Upper lobe of right lung (tissue), 1 donor: ENCODE measurements at regions not wholly inside any gene's neighbourhood (a gene's known extent, or its start where the extent isn't known, plus 50 kb on each side); places are given as distances from the start of the nearest gene placed in this dataset.

Experiments
- ATAC-seq: fragments of 200-7000 bp; cut with Tn5 transposase; one replicate; pipeline ENCODE4 v1.9.1; 2020; ENCODE audit warnings: mild to moderate bottlenecking, moderate library complexity
- DNase-seq: peaks from one replicate; pipeline ENCODE4 v3.0.0-alpha.2; 2020
- H3K27ac ChIP-seq: fragments of 200-600 bp; one replicate; pipeline ENCODE4 v1.8.0; 2022
- H3K27me3 ChIP-seq: fragments of 200-600 bp; one replicate; pipeline ENCODE4 v1.8.0; 2022; ENCODE audit warnings: mild to moderate bottlenecking
- H3K36me3 ChIP-seq: fragments of 200-600 bp; one replicate; pipeline ENCODE4 v1.8.0; 2022
- H3K4me1 ChIP-seq: fragments of 200-600 bp; one replicate; pipeline ENCODE4 v1.8.0; 2022
- H3K4me3 ChIP-seq: fragments of 200-600 bp; one replicate; pipeline ENCODE4 v1.8.0; 2022; ENCODE audit warnings: mild to moderate bottlenecking
- H3K9me3 ChIP-seq: fragments of 200-600 bp; one replicate; pipeline ENCODE4 v1.8.0; 2022
- CTCF ChIP-seq: fragments of 200-600 bp; IDR thresholded peaks from one replicate; pipeline ENCODE4 v1.8.0; 2022; ENCODE audit warnings: antibody characterized with exemption
- intact Hi-C: fragments of 100-400 bp; cut with DNase I; formaldehyde crosslinking; loops from one replicate; pipeline ENCODE4 v1.11.0; 2022
- donor health status: DM: no; HTN: yes; CAD: no; lungs with severe emphysema.

GRCh38 chr1:96400089-96400488 lies 321.5 kb upstream of the PTBP2 start:
- DNase-seq (no peak), ATAC-seq (no peak)
- TF ChIP-seq CTCF: no peak
- Histone ChIP-seq H3K36me3 (no peaks in the 10 kb centered on the region), H3K9me3 (no peaks in the 10 kb centered on the region), H3K4me1 (no peaks in the 10 kb centered on the region), H3K4me3 (no peak overlapping the region), H3K27ac (no peak overlapping the region), H3K27me3 (no peaks in the 10 kb centered on the region)
- intact Hi-C loops: no loop called here

- H3K27ac ChIP-seq: no peak overlapping the region
- H3K36me3 ChIP-seq: no peaks in the 10 kb centered on the region
- no peaks in the 10 kb centered on the region for H3K27me3 ChIP-seq
- H3K4me3 ChIP-seq: no peak overlapping the region
- no peaks in the 10 kb centered on the region for H3K9me3 ChIP-seq
- DNase-seq (no peak), ATAC-seq (no peak)
- H3K4me1 ChIP-seq: no peaks in the 10 kb centered on the region
- intact Hi-C loops: no loop called here
- TF ChIP-seq CTCF: no peak
Observed at GRCh38 chr1:96409087-96409486, 312.5 kb upstream of the PTBP2 start.

GRCh38 chr1:96409689-96410088 lies 311.9 kb upstream of the PTBP2 start:
- TF ChIP-seq CTCF: no peak

GRCh38 chr1:96411006-96411405 lies 310.6 kb upstream of the PTBP2 start:
- TF ChIP-seq CTCF: no peak
- H3K4me1 ChIP-seq: no peaks in the 10 kb centered on the region
- DNase-seq (no peak), ATAC-seq (no peak)
- H3K36me3 ChIP-seq: no peaks in the 10 kb centered on the region
- no peak overlapping the region for H3K27ac ChIP-seq
- intact Hi-C loops: no loop called here
- no peak overlapping the region for H3K4me3 ChIP-seq
- H3K9me3 ChIP-seq: no peaks in the 10 kb centered on the region
- H3K27me3 ChIP-seq: no peaks in the 10 kb centered on the region

More at GRCh38 chr1:96409689-96410088, 311.9 kb upstream of the PTBP2 start:
- no peaks in the 10 kb centered on the region for H3K9me3 ChIP-seq
- H3K27ac ChIP-seq: no peak overlapping the region
- ATAC-seq: no peak
- no peak overlapping the region for H3K4me3 ChIP-seq
- no peaks in the 10 kb centered on the region for H3K36me3 ChIP-seq
- no peaks in the 10 kb centered on the region for H3K27me3 ChIP-seq
- intact Hi-C loops: no loop called here
- H3K4me1 ChIP-seq: no peaks in the 10 kb centered on the region
- no peak for DNase-seq

GRCh38 chr1:96414598-96414997 lies 307.0 kb upstream of the PTBP2 start:
- no peaks in the 10 kb centered on the region for H3K27me3 ChIP-seq
- no peak overlapping the region for H3K27ac ChIP-seq
- TF ChIP-seq CTCF: no peak
- intact Hi-C loops: no loop called here
- no peak for DNase-seq
- H3K4me1 ChIP-seq: no peaks in the 10 kb centered on the region
- H3K9me3 ChIP-seq: no peaks in the 10 kb centered on the region
- no peaks in the 10 kb centered on the region for H3K36me3 ChIP-seq
- H3K4me3 ChIP-seq: no peak overlapping the region
- ATAC-seq: no peak

- intact Hi-C loops: no loop called here
- ATAC-seq (peak; percentile 45), DNase-seq (no peak)
- Histone ChIP-seq H3K36me3 (no peaks in the 10 kb centered on the region), H3K9me3 (no peaks in the 10 kb centered on the region), H3K27ac (no peak overlapping the region), H3K27me3 (no peaks in the 10 kb centered on the region), H3K4me3 (no peak overlapping the region), H3K4me1 (no peaks in the 10 kb centered on the region)
- TF ChIP-seq CTCF: no peak
Observed at GRCh38 chr1:96416111-96416595, 305.4 kb upstream of the PTBP2 start.
